IPS-15b (cell line): ENCODE measurements at regions not wholly inside any gene's neighbourhood (a gene's known extent, or its start where the extent isn't known, plus 50 kb on each side); places are given as distances from the start of the nearest gene placed in this dataset.

Source experiments
- H3K27me3 ChIP-seq: one replicate; pipeline ENCODE4 v1.6.1; 2013; ENCODE audit warnings: low read length; ENCODE audit not compliant: control insufficient read depth, insufficient read depth
- H3K36me3 ChIP-seq: one replicate; pipeline ENCODE4 v1.6.1; 2013; ENCODE audit warnings: low read length; ENCODE audit not compliant: control insufficient read depth, insufficient read depth
- H3K4me1 ChIP-seq: one replicate; pipeline ENCODE4 v1.6.1; 2013; ENCODE audit warnings: mild to moderate bottlenecking, low read length; ENCODE audit not compliant: control insufficient read depth, insufficient read depth
- H3K4me3 ChIP-seq: one replicate; pipeline ENCODE4 v1.5.1; 2013; ENCODE audit warnings: low read depth, low read length
- H3K9ac ChIP-seq: one replicate; pipeline ENCODE4 v1.6.1; 2013; ENCODE audit warnings: low read depth, mild to moderate bottlenecking, low read length
- H3K9me3 ChIP-seq: one replicate; pipeline ENCODE4 v1.6.1; 2013; ENCODE audit warnings: mild to moderate bottlenecking, low read length; ENCODE audit not compliant: control insufficient read depth, insufficient read depth

DNA sequence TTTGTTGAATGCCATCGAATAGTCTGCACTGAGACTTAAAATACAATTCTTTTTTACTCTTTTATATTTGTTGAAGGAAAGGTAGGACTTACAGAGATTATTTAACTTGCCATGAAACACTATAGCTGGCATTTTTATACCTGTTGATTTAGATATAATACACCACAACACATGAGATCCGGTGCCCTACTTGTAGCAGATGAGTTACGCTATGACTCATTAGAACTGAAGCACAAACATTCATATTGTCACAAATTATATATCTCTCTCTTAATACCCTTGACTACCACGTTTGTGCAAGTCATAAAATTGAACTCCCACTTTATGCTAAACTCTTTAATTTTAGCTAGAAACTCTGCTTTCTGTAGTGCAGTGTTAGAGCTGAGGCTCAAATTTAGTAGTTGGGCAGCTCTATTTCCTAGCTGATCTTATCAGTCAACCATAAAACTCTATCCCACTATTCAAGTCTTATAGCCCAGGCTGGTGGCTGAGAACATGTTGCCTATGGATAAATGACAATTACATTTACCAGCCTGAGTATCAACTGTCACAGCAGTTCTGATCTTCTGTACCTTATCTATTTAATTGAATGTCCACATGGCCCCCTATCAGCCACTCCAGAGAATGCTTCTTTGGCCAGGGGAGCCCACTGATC is 137.4 kb upstream of the SEMA3D start:
- H3K36me3 ChIP-seq: no peaks in the 10 kb centered on the region
- H3K4me3 ChIP-seq: no peak overlapping the region
- no peaks in the 10 kb centered on the region for H3K9me3 ChIP-seq
- no peaks in the 10 kb centered on the region for H3K27me3 ChIP-seq
- H3K4me1 ChIP-seq: no peaks in the 10 kb centered on the region
- H3K9ac ChIP-seq: no peak overlapping the region

DNA sequence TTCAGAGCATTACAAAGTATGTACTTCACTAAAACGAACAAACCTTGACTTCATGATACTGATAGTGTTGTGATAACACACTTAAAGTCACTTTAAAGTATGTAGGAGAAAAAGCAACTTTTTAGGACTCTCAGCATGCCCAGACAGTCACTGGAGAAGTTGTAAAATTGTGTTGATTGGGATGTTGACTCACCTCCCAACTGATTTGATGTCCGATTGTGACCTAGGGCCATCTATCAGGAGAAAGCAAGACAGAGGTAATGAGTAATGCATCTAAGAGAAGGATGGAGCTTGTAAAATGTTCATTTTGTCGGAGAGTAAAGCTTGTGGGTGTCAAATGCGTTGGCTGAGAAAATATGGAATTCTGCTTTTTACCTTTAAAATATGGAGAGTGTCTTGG is 135.4 kb upstream of the SEMA3D start:
- H3K4me1 ChIP-seq: no peaks in the 10 kb centered on the region
- no peak overlapping the region for H3K4me3 ChIP-seq
- no peaks in the 10 kb centered on the region for H3K9me3 ChIP-seq
- H3K27me3 ChIP-seq: no peaks in the 10 kb centered on the region
- no peaks in the 10 kb centered on the region for H3K36me3 ChIP-seq
- no peak overlapping the region for H3K9ac ChIP-seq

DNA sequence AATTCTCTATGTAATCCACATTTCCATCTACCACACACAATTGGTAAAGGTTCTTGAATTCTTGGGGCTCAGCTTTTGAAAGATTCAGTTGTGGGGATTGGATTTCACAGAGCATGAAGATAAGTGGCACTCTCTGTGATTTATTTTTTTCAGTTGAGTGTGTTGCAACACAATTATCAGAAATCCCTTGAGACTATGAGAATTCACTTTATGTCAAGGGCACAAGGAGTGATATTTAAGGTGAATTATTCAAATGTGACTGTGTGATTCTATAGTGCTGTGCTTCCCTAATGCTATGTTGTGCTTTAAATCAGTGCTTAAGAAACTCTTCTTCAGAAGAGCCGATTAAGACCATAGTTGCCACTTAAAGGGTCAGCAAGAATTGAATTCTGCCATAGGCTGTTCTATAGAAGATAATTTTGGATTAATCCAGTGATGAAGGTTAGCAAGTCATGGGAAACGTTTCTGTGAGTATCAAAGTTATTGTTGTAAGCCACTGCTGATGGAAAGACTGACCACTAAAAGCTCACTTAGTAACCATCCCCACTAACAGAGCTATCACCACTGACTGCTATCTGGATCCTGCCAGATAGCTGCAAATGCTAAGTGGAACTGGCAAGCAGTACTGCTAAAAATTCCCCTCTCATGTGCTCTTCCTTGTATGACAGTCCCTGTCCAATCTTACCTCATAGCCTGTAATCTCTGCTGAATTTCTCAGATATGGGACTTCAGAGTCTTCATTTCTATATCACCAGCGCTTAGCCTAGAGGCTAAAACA is 134.0 kb upstream of the SEMA3D start:
- H3K9me3 ChIP-seq: no peaks in the 10 kb centered on the region
- no peaks in the 10 kb centered on the region for H3K4me1 ChIP-seq
- H3K27me3 ChIP-seq: no peaks in the 10 kb centered on the region
- no peak overlapping the region for H3K9ac ChIP-seq
- no peak overlapping the region for H3K4me3 ChIP-seq
- H3K36me3 ChIP-seq: no peaks in the 10 kb centered on the region

DNA sequence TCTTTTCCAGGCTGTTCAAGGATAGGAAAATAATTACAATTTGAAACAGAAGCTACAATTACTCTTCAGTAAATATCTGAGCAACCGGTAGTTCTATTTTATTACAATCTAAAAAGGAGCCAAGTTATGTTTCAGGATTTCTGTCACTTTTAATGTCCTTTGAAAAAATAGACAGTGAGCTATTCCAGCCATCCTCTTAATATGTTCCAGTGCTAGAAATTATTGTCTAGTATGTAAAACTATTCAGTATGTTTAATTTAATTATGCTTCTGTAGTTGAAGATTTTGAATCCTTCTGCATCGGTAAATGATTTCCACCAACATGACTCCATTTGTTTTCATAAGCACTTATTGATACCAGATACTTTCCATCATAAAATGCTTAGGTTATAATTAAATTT is 129.6 kb upstream of the SEMA3D start:
- H3K9me3 ChIP-seq: no peaks in the 10 kb centered on the region
- H3K27me3 ChIP-seq: no peaks in the 10 kb centered on the region
- H3K9ac ChIP-seq: no peak overlapping the region
- no peaks in the 10 kb centered on the region for H3K36me3 ChIP-seq
- H3K4me3 ChIP-seq: no peak overlapping the region
- H3K4me1 ChIP-seq: no peaks in the 10 kb centered on the region

DNA sequence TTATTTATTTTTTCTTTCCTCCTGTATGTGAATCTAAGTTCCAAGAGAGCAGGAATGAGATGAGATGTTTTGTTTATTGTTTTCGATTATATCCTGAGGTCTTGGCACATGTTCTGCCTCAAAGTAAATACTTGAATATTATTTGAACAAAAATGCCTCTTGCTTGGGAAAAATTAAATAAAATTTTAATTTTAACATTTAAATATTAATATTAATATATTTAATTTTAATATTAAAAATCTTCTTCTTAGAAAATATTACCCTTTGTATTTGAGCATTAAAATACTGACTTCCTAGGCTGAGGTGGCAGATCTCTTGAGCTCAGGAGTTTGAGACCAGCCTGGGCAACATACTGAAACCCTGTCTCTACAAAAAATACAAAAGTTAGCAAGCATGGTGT is 123.4 kb upstream of the SEMA3D start:
- Histone ChIP-seq H3K36me3 (no peaks in the 10 kb centered on the region), H3K4me1 (no peaks in the 10 kb centered on the region), H3K27me3 (no peaks in the 10 kb centered on the region), H3K9ac (no peak overlapping the region), H3K9me3 (no peaks in the 10 kb centered on the region), H3K4me3 (no peak overlapping the region)

DNA sequence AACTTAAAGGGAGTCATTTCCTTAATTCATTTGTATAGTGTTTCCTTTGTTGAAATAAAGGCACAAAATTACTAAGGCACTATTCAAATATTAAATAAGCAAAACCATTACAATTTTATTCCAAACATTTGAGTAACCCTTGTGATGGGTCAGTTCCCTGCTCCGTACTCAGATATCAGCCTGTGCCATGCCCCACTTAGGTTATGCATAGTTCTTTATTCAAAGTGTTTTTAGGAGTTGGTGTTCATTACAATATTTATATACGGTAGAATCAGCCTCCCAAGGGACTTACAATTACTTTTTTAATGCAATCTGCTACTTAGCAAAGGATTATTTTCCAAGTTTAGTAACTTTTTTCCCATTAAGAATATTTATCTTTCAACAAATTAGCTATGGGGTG is 119.3 kb upstream of the SEMA3D start:
- Histone ChIP-seq H3K27me3 (no peaks in the 10 kb centered on the region), H3K4me1 (no peaks in the 10 kb centered on the region), H3K9me3 (no peaks in the 10 kb centered on the region), H3K36me3 (no peaks in the 10 kb centered on the region), H3K9ac (no peak overlapping the region), H3K4me3 (no peak overlapping the region)

DNA sequence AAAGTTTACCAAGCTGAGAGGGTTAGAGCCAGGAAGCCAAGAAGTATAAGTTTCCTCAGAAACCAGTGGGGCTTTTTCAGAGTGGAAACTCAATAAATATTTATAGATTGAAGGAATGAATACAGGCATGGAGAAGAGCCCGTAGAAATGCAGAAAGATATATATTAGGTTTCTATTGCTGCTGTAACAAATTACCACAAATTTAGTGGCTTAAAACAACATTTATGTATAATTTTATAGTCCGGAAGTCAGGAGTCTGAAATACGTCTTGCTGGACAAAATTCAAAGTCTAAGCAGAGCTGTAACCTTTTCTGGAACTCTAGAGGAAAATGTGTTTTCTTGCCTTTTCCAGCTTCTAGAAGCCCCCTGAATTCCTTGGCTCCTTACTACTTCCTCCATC is 107.3 kb upstream of the SEMA3D start:
- H3K27me3 ChIP-seq: no peaks in the 10 kb centered on the region
- H3K4me3 ChIP-seq: no peak overlapping the region
- H3K4me1 ChIP-seq: peaks cover 8% of the 10 kb centered on the region
- no peak overlapping the region for H3K9ac ChIP-seq
- no peaks in the 10 kb centered on the region for H3K9me3 ChIP-seq
- H3K36me3 ChIP-seq: no peaks in the 10 kb centered on the region

DNA sequence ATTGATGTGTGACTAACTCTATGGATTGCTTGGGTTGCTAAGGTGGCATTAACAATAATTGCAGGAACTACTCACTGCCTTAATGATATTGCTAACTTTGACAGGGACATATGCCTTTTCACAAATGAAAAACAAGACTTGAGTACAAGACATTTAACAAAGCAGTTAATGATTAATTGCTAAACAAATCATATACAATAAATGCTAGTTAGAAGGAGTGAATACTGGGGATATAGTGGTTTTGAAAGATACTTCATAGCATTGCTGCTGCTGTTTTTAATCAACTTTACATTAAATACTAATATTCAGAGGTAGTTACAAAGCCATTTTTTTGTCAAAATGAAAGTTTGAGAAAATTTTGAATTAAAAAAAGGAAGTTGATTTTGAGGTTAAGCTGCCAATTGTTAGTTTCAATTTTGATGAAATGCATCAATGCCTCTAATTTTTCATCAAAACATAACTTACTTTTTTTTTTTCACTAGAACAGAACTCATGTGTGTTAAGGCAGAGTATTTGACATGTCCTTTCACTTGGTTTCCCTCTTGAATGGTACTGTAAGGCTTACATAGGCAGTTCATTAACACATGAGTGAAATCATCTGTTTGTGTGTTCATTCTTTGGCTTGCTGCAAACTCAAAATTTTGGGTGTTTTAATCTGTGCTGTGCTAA is 106.2 kb upstream of the SEMA3D start:
- no peak overlapping the region for H3K4me3 ChIP-seq
- no peak overlapping the region for H3K9ac ChIP-seq
- H3K27me3 ChIP-seq: no peaks in the 10 kb centered on the region
- no peaks in the 10 kb centered on the region for H3K36me3 ChIP-seq
- no peaks in the 10 kb centered on the region for H3K9me3 ChIP-seq
- peaks cover 13% of the 10 kb centered on the region for H3K4me1 ChIP-seq

DNA sequence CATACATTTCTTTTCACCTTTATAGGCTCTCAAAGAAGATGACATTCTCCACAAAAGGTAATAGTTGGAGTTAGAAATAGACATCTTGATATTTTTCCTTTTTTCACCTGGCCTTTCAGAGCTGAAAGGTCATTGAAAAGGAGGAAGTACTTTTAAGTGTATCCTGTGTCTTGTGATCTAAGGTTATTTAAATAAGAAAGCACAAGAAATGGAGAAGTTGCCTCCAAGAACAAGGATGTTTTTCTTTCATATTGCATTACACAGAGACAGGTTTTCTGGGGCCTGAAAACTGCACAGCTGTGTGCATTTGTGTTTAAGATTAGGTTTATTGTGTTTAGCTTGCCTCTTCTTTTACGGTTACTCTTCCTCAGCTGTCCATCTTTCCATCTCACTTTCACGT is 103.4 kb upstream of the SEMA3D start:
- Histone ChIP-seq H3K9ac (no peak overlapping the region), H3K27me3 (no peaks in the 10 kb centered on the region), H3K36me3 (no peaks in the 10 kb centered on the region), H3K4me1 (peaks cover 13% of the 10 kb centered on the region), H3K9me3 (no peaks in the 10 kb centered on the region), H3K4me3 (no peak overlapping the region)

DNA sequence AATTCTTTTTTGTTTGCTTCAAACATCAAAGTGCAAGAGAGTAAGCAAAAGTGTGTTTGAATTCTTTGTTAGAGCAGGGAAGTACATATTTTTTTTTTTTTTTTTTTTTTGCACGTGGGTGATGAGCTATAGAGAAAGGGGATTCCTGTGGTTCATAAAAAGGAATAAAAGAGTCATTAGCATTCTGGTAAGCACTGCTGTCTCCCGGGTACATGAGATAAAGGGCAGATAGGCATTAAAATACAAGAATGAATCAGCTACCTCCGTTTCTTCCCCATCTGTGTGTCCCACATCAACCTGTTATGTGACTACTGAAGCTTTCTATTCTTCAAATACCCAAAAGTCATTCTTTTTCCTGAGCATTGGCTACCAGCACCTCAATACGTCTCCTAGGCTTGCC is 102.4 kb upstream of the SEMA3D start:
- Histone ChIP-seq H3K4me1 (peaks cover 13% of the 10 kb centered on the region), H3K9ac (no peak overlapping the region), H3K4me3 (no peak overlapping the region), H3K9me3 (no peaks in the 10 kb centered on the region), H3K27me3 (no peaks in the 10 kb centered on the region), H3K36me3 (no peaks in the 10 kb centered on the region)

DNA sequence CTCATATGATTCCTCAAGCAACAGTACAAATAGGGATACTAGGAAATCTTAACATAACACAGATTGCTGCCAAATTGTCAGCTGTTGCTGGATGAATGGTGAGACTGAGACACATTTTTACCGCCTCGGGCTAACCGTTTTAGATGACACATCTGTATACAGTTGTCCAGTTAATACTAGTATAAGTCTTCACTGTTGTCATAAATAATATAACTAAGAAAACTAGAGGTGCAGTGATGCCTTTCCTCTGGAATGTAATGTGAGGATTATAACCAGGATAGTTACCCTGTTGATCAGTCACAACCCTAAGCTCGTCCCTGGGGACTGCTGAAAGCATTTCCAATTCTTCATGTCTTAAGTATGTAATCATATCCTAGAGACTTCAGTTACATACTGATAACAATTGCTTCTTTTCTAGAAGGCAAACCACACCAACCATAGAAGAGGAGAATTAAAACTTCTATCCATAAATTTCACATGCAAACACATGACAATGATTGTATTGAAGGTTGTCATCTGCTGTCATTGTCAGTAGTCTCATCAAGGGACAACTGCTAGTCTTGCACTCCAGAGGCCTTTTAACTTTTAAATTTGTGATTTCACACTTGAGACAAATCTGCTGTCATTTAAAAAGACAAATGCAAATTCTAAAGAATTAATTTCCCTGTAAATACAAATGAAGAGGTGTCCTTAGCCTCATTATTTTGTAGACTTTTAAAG is 100.4 kb upstream of the SEMA3D start:
- Histone ChIP-seq H3K4me3 (no peak overlapping the region), H3K27me3 (no peaks in the 10 kb centered on the region), H3K9me3 (no peaks in the 10 kb centered on the region), H3K36me3 (no peaks in the 10 kb centered on the region), H3K4me1 (peaks cover 13% of the 10 kb centered on the region), H3K9ac (no peak overlapping the region)
